DMS79 treated with DMSO at 0.1 percent for 48 hours (cell line): ENCODE measurements at regions not wholly inside any gene's neighbourhood (a gene's known extent, or its start where the extent isn't known, plus 50 kb on each side); places are given as distances from the start of the nearest gene placed in this dataset.

Source experiments
- DNase-seq: peaks from one replicate; lab custom pipeline; 2025; lab: John Stamatoyannopoulos, UW

- no peak for DNase-seq
These were observed 53.0 kb downstream of the RASSF10 start for GRCh38 chr11:13062115-13062514.

- no peak for DNase-seq
These were observed 55.5 kb downstream of the RASSF10 start for GRCh38 chr11:13064593-13064992.

GRCh38 chr11:13065200-13065787 lies 56.2 kb downstream of the RASSF10 start:
- DNase-seq, result no peak

- no peak for DNase-seq
These were observed 59.1 kb downstream of the RASSF10 start for GRCh38 chr11:13068211-13068610.

- DNase-seq, result no peak
These were observed 64.2 kb downstream of the RASSF10 start for GRCh38 chr11:13073119-13073981.

- DNase-seq, result no peak
These were observed 65.8 kb downstream of the RASSF10 start for GRCh38 chr11:13074714-13075464.

DNA sequence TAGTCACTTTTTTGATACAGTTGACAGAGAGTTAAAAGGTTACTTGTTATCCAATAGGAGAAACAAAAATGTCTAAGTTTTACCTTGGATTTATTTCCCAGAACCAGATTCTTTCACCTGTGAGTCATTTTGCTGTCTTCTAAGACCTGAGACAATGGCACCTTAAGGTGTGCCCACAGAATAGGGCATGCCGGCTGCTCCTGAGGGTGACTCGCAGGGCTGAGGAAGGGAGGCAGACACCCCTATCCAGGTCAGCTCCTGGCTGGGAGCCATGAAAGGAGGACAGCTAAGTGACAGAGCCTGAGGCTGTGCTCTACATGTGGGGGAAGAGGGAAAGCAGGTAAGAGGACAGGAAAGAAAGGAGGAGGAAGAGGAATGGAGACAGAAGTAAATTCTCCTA lies 67.8 kb downstream of the RASSF10 start:
- DNase-seq, result no peak

DNA sequence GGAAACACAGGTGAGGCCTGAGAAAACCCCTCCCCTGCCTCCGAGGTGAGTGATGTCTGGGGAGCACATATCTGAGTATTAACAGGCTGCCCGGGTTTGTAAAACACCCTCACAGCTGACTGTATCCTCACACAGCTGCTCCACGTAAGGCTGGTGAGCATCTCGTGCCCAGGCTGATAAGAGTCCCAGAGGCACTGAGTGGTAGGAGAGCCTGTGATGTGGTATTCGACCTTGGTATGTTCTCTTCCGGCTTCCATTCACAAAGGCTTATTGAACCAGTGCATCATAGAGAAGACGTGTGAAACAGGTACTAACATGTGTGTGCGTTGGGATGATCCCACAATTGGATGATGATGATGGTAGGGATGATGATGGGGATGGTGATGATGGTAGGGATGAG lies 71.7 kb downstream of the RASSF10 start:
- DNase-seq, result no peak

DNA sequence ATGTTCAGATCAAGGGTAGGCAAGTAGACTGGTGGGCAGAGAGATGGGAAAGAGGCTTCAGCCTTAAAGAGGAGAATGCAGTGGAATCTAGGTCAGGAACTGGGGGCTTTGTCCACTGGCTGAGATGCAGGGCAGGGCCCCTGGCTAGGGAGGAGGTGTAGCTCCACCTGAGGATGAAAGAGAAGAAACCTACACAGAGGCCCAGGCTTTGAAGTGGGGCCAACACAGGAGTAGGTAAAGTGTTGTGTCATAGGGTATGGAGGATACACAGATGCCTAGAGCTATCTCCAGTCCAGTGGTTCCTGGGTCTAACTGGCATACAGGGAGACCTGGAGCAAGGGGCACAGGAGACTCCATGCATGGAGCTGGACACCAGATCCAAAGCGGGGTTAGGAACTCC lies 73.5 kb downstream of the RASSF10 start:
- no peak for DNase-seq

- DNase-seq, result no peak
These were observed 81.2 kb downstream of the RASSF10 start for GRCh38 chr11:13090228-13090708.

GRCh38 chr11:13091373-13091772 lies 82.3 kb downstream of the RASSF10 start:
- DNase-seq, result peak; percentile 38

- peak; percentile 63 for DNase-seq
These were observed 82.7 kb downstream of the RASSF10 start for GRCh38 chr11:13091804-13092203.

- DNase-seq, result no peak
These were observed 86.0 kb downstream of the RASSF10 start for GRCh38 chr11:13094930-13095687.

DNA sequence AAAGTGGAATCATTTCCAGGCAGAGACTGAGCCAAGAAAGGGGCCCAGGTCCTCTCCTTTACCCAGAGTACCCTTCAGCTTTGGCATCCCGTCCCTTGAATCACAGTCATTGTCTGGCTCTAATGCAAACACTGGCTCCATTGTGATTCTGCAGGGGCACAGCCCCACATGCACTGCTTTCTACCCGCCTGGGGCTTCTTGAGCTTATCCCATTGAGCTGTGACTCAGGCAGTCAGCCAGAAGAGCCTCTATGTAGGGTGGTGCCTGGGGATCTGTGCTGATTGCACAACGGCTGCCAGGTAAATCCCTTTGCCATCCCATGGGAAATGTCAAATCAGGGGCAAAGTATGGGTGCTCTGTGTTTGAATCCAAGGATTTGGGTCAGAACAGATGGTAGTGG lies 88.9 kb downstream of the RASSF10 start:
- DNase-seq, result no peak

- no peak for DNase-seq
These were observed 89.6 kb downstream of the RASSF10 start for GRCh38 chr11:13098616-13099289.

GRCh38 chr11:13101644-13102512 lies 92.8 kb downstream of the RASSF10 start:
- no peak for DNase-seq

DNA sequence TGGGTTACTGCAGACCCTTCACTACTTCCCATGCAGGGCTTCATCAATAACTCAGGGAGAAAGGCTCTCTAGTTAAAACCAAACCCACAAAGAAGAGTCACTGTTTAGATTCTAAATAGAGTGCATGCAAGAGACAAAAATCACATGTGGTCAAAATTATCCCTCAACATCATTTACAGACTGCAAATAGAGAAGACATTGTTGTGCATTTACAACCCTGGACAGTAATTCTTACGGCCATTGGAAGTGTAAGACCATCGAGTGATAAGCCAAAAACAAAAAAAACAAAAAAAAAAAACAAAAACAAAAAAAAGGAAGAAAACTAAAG lies 93.4 kb downstream of the RASSF10 start:
- no peak for DNase-seq

DNA sequence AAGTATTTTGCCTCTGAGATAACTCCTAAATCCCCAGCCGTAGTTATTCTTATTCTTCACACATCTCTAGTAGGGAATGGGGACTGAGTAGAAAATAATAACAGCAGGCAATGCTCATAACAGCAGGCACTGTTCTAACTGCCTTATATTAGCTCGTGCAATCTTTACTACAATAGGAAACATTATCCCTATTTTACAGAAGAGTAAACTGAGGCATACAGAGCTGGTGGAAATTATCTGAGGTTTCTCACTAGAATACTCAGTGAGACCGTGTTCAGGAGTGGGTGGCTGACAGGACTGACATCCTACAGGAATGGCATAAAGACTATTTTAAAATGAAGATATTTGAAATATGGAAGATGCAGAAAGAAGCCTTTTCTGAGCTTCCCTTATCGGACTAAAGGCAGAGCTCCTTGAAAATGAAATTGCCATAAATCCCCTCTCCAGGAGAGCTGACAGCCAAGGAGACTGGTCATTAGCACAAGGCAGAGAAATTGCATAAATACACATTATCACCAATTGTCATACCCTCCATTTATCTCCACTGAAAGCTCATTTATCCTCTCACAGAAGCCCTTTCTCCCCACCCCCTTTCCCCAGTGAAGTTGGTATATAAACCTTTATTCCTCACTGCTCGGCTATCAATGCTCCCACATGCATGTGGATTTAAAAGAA lies 93.9 kb downstream of the RASSF10 start:
- DNase-seq, result no peak

DNA sequence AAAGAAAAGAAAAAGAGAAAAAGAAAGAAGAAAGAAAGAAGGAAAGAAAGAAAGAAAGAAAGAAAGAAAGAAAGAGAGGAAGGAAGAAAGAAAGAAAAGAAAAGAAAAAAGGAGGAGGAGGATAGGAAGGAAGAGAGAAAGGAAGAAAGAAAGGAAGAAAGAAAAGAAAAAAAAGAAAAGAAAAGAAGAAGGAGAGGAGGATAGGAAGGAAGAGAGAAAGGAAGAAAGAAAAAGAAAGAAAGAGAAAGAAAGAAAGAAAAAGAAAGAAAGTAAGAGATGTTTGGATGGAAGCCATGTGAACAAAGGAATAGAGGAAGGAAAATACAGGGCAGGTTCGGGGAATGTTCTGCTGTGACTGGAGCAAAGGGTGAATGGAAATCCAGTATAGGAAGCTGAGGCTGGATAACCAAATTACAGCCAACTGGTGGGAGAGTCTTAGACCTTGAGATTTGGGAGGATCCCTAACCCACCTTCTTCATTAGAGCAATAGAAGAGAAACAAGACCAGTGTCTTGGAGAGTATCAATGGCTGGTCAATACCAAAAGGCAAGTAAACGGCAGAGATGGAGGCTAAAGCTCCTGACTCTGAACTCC lies 94.9 kb downstream of the RASSF10 start:
- DNase-seq, result no peak
